ENCODE measurements at regions not wholly inside any gene's neighbourhood (a gene's known extent, or its start where the extent isn't known, plus 50 kb on each side); places are given as distances from the start of the nearest gene placed in this dataset.

- Histone ChIP-seq H2AFZ (ENCODE audit: low read depth) (no peak overlapping the region), H3F3A (replicated peaks; ENCODE audit: insufficient read depth) (no peaks in the 10 kb centered on the region), H3K4me2 (no peak overlapping the region), H3K9me2 (no peaks in the 10 kb centered on the region), H4K20me1 (ENCODE audit: insufficient read depth) (no peaks in the 10 kb centered on the region), H3K9ac (no peak overlapping the region), H3K4me3 (ENCODE audit: low read depth in 2 of 2, low read length in 1 of 2) (no peak overlapping the region), H3K79me2 (ENCODE audit: insufficient read depth) (no peaks in the 10 kb centered on the region), H3K27ac (ENCODE audit: low read depth in 2 of 2, low read length in 1 of 2) (no peak overlapping the region), H3K27me3 (ENCODE audit: insufficient read depth) (peaks cover 47% of the 10 kb centered on the region; the same call in 1 of the 2 replicates), H3K9me3 (no peaks in the 10 kb centered on the region), H3K4me1 (ENCODE audit: control insufficient read depth in 1 of 2, insufficient read depth in 2 of 2, low read depth in 1 of 2, low read length in 1 of 2) (peaks cover 0 to 3% of the 10 kb centered on the region in 2 experiments; a peak in 3 of 4 replicates), H3K36me3 (replicated peaks in 1 of 2; ENCODE audit: control insufficient read depth in 1 of 2, insufficient read depth in 2 of 2, low read length in 1 of 2) (no peaks in the 10 kb centered on the region)
- no peak for TF ChIP-seq IRF3 (IDR thresholded peaks at IDR 0.05; ENCODE audit: low read depth, low read length)
- no peak for TF ChIP-seq PBX3 (IDR thresholded peaks at IDR 0.05)
- peak; percentile 29 for TF ChIP-seq CTCF (IDR thresholded peaks at IDR 0.05)
- TF ChIP-seq JUND (IDR thresholded peaks at IDR 0.05): no peak
- no peak for TF ChIP-seq RCOR1 (IDR thresholded peaks at IDR 0.05; ENCODE audit: low read length)
- TF ChIP-seq TEAD4 (IDR thresholded peaks at IDR 0.05; ENCODE audit: borderline replicate concordance, insufficient read depth): no peak
- TF ChIP-seq GATA2 (CRISPR knock-in tag; IDR thresholded peaks at IDR 0.05): no peak
- 8% methylated on average over 3 of the region's 3 CpGs for WGBS (ENCODE audit: low lambda C conversion rate)
- DNase-seq: no peak
- POLR2A ChIA-PET: no interaction called here
- CTCF ChIA-PET: interaction anchor here (0.6 to 1.8 kb wide), 3 partner anchors 14 to 389 kb away, joined by 3 to 9 read pairs (median 3); no protein-coding TSS in a partner anchor
These were observed 209.2 kb upstream of the FAM3C start for GRCh38 chr7:121605317-121605680.

GRCh38 chr7:121604627-121605316 lies 208.7 kb upstream of the FAM3C start:
- Histone ChIP-seq H3K9me2 (no peaks in the 10 kb centered on the region), H3F3A (replicated peaks; ENCODE audit: insufficient read depth) (no peaks in the 10 kb centered on the region), H3K4me2 (no peak overlapping the region), H3K9me3 (0 out of 2 replicates have a peak, but pooled peaks cover 1% of the 10 kb centered on the region), H3K79me2 (ENCODE audit: insufficient read depth) (no peaks in the 10 kb centered on the region), H4K20me1 (ENCODE audit: insufficient read depth) (no peaks in the 10 kb centered on the region), H3K4me3 (ENCODE audit: low read depth in 2 of 2, low read length in 1 of 2) (no peak overlapping the region), H3K36me3 (replicated peaks in 1 of 2; ENCODE audit: control insufficient read depth in 1 of 2, insufficient read depth in 2 of 2, low read length in 1 of 2) (no peaks in the 10 kb centered on the region), H3K27me3 (ENCODE audit: insufficient read depth) (peaks cover 47% of the 10 kb centered on the region; the same call in 1 of the 2 replicates), H3K4me1 (ENCODE audit: control insufficient read depth in 1 of 2, insufficient read depth in 2 of 2, low read depth in 1 of 2, low read length in 1 of 2) (peaks cover 0 to 3% of the 10 kb centered on the region in 2 experiments; a peak in 3 of 4 replicates), H3K9ac (no peak overlapping the region), H3K27ac (ENCODE audit: low read depth in 2 of 2, low read length in 1 of 2) (no peak overlapping the region), H2AFZ (ENCODE audit: low read depth) (no peak overlapping the region)
- DNase-seq: no peak
- 0% methylated on average over 2 of the region's 2 CpGs for WGBS (ENCODE audit: low lambda C conversion rate)
- ChIA-PET CTCF (interaction anchor here (0.5 to 1.8 kb wide), 4 partner anchors 14 to 390 kb away, joined by 3 to 9 read pairs (median 4); no protein-coding TSS in a partner anchor), POLR2A (no interaction called here)
- TF ChIP-seq IRF3 (IDR thresholded peaks at IDR 0.05; ENCODE audit: low read depth, low read length) (no peak), GABPA (IDR thresholded peaks at IDR 0.05; ENCODE audit: low read depth) (no peak), POLR2AphosphoS5 (IDR thresholded peaks at IDR 0.05; ENCODE audit: low read depth, low read length) (no peak)

Data from SK-N-SH (cell line).